T47D (cell line): ENCODE measurements at regions not wholly inside any gene's neighbourhood (a gene's known extent, or its start where the extent isn't known, plus 50 kb on each side); places are given as distances from the start of the nearest gene placed in this dataset.
A peak's percentile ranks its signal among the peaks of the same experiment; 100 is the strongest.
"Not testable (repeated sequence)": the region's sequence is repeated elsewhere in the genome, so short reads cannot be mapped to it uniquely, and the experiment has no call there.

Experiments used
- DNase-seq, 2 experiments: peaks; one replicate each; pipeline versions ENCODE4 v3.0.0 to v3.0.0-alpha.2; 2011 to 2012; ENCODE audit warnings: low read depth in 1 of 2, low spot score in 1 of 2
- JUND ChIP-seq: IDR thresholded peaks from 2 replicates; pipeline ENCODE4 v1.6.1; 2012; ENCODE audit warnings: low read depth
- in situ Hi-C: cut with HindIII; loops from 2 replicates; pipeline ENCODE4 v1.10.0; 2016; ENCODE audit warnings: low sequenced_read_pairs, low pct_unique_long_range_greater_than_20kb

GRCh38 chr5:91927439-91927838 lies 544.3 kb upstream of the ARRDC3 start:
- in situ Hi-C loops: no loop called here
- no peak for DNase-seq
- no peak for TF ChIP-seq JUND

GRCh38 chr5:91925249-91925648 lies 542.1 kb upstream of the ARRDC3 start:
- no peak for DNase-seq
- TF ChIP-seq JUND: no peak
- in situ Hi-C loops: no loop called here

GRCh38 chr5:91917037-91917814 lies 534.1 kb upstream of the ARRDC3 start:
- DNase-seq, in situ Hi-C loops: not testable (repeated sequence)

GRCh38 chr5:91910655-91911054 lies 527.5 kb upstream of the ARRDC3 start:
- no peak for DNase-seq
- in situ Hi-C loops: no loop called here
- no peak for TF ChIP-seq JUND

- TF ChIP-seq JUND: no peak
- in situ Hi-C loops: no loop called here
- DNase-seq: no peak
Measured at GRCh38 chr5:91910247-91910646, 527.1 kb upstream of the ARRDC3 start.

GRCh38 chr5:91906494-91906893 lies 523.4 kb upstream of the ARRDC3 start:
- TF ChIP-seq JUND: no peak
- in situ Hi-C loops: no loop called here

GRCh38 chr5:91906027-91906426 lies 522.9 kb upstream of the ARRDC3 start:
- in situ Hi-C loops: no loop called here
- DNase-seq: no peak
- no peak for TF ChIP-seq JUND

More at GRCh38 chr5:91906494-91906893, 523.4 kb upstream of the ARRDC3 start:
- DNase-seq: no peak

- TF ChIP-seq JUND: no peak
- DNase-seq: no peak
- in situ Hi-C loops: no loop called here
Measured at GRCh38 chr5:91898898-91899297, 515.8 kb upstream of the ARRDC3 start.

GRCh38 chr5:91898019-91898418 lies 514.9 kb upstream of the ARRDC3 start:
- DNase-seq: no peak
- in situ Hi-C loops: no loop called here
- no peak for TF ChIP-seq JUND

GRCh38 chr5:91888810-91889209 lies 505.7 kb upstream of the ARRDC3 start:
- in situ Hi-C loops: no loop called here
- no peak for DNase-seq
- no peak for TF ChIP-seq JUND

- in situ Hi-C loops: no loop called here
- no peak for TF ChIP-seq JUND
- peak in 1 of 2 experiments; percentile 15 for DNase-seq
Measured at GRCh38 chr5:91885291-91886265, 502.5 kb upstream of the ARRDC3 start.

- no peak for TF ChIP-seq JUND
- DNase-seq: no peak
- in situ Hi-C loops: no loop called here
Measured at GRCh38 chr5:91884036-91884435, 500.9 kb upstream of the ARRDC3 start.
